Calu3 (cell line): ENCODE measurements at regions not wholly inside any gene's neighbourhood (a gene's known extent, or its start where the extent isn't known, plus 50 kb on each side); places are given as distances from the start of the nearest gene placed in this dataset.

Experiments
- BruUV-seq: library from RNA; stranded (reverse); fragments of 400-500 nt; replicated peaks from 2 replicates; lab custom pipeline; 2021; lab: Mats Ljungman, UMichigan
- CTCF ChIA-PET: fragments of 300-600 bp; sonication (Branson Sonifier 250); formaldehyde crosslinking; loops from one replicate; lab custom pipeline; 2022; ENCODE audit warnings: antibody characterized with exemption; lab: Charles Lee
- DNase-seq: peaks from one replicate; pipeline ENCODE4 v3.0.0; 2022
- H3K27ac Mint-ChIP-seq: one replicate; pipeline ENCODE4 v1.8.0; 2022; ENCODE audit warnings: mixed read lengths; ENCODE audit not compliant: unreplicated experiment
- H3K27me3 Mint-ChIP-seq: one replicate; pipeline ENCODE4 v1.8.0; 2022; ENCODE audit warnings: mixed read lengths; ENCODE audit not compliant: unreplicated experiment
- H3K36me3 Mint-ChIP-seq: one replicate; pipeline ENCODE4 v1.8.0; 2022; ENCODE audit warnings: mild to moderate bottlenecking, moderate library complexity, mixed read lengths; ENCODE audit not compliant: insufficient read depth, unreplicated experiment
- H3K4me1 Mint-ChIP-seq: one replicate; pipeline ENCODE4 v1.8.0; 2022; ENCODE audit warnings: mild to moderate bottlenecking, low read depth, mixed read lengths; ENCODE audit not compliant: unreplicated experiment
- H3K4me3 Mint-ChIP-seq: one replicate; pipeline ENCODE4 v1.8.0; 2022; ENCODE audit warnings: mild to moderate bottlenecking, low read depth, moderate library complexity, mixed read lengths; ENCODE audit not compliant: unreplicated experiment
- H3K9me3 Mint-ChIP-seq: one replicate; pipeline ENCODE4 v1.8.0; 2022; ENCODE audit warnings: low read depth, mixed read lengths; ENCODE audit not compliant: unreplicated experiment
- intact Hi-C: fragments of 100-400 bp; cut with micrococcal nuclease; formaldehyde crosslinking; loops from one replicate; pipeline ENCODE4 v1.10.0; 2022; ENCODE audit not compliant: unreplicated experiment
- TF ChIP-seq, protein P1 (sequence below): fragments of 200-600 bp; IDR thresholded peaks from one replicate; pipeline ENCODE4 v1.8.0; 2022; ENCODE audit warnings: antibody characterized with exemption; ENCODE audit not compliant: unreplicated experiment

DNA sequence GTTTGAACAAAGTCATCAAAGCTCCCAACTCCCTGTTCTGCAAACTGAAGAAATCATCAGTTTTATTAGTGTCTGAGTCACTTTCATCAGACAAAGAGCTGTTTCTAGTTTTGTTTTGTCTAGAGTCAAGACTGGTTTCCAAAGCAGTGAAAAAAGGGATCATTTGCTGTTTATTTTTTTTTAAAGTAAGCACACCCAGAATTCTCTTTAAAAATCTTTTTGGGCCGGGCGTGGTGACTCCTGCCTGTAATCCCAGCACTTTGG lies 972.0 kb upstream of the CELF2 start:
- Mint-ChIP-seq H3K4me1 (no peaks in the 10 kb centered on the region), H3K27me3 (no peaks in the 10 kb centered on the region), H3K27ac (no peak overlapping the region), H3K9me3 (peaks cover 22% of the 10 kb centered on the region), H3K36me3 (no peaks in the 10 kb centered on the region), H3K4me3 (no peak overlapping the region)
- intact Hi-C loops = no loop called here
- no TSS peak for BruUV-seq
- DNase-seq = no peak
- CTCF ChIA-PET = no interaction called here
- TF ChIP-seq, protein P1, sequence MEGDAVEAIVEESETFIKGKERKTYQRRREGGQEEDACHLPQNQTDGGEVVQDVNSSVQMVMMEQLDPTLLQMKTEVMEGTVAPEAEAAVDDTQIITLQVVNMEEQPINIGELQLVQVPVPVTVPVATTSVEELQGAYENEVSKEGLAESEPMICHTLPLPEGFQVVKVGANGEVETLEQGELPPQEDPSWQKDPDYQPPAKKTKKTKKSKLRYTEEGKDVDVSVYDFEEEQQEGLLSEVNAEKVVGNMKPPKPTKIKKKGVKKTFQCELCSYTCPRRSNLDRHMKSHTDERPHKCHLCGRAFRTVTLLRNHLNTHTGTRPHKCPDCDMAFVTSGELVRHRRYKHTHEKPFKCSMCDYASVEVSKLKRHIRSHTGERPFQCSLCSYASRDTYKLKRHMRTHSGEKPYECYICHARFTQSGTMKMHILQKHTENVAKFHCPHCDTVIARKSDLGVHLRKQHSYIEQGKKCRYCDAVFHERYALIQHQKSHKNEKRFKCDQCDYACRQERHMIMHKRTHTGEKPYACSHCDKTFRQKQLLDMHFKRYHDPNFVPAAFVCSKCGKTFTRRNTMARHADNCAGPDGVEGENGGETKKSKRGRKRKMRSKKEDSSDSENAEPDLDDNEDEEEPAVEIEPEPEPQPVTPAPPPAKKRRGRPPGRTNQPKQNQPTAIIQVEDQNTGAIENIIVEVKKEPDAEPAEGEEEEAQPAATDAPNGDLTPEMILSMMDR = no peak

DNA sequence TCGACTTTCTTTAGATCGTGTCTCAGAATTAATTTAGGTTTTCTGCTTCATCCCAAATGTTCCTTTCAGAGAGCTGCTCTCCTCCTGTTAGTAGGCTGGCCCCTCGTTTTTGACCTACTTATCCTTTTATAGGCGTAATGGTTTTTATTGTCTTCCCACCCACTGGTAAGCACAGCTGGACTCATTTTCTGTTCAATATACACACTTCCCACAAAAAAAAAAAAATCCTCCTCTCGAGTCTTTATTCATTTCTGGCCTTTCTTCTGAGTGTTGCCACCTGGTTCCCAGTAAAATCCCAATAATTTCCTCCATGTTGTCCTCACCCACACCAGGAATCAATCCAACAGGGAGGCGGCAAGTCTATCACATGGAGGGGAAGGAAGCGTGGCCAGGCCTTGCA lies 970.2 kb upstream of the CELF2 start:
- Mint-ChIP-seq H3K4me1 (no peaks in the 10 kb centered on the region), H3K27me3 (no peaks in the 10 kb centered on the region), H3K27ac (no peak overlapping the region), H3K36me3 (no peaks in the 10 kb centered on the region), H3K9me3 (peaks cover 23% of the 10 kb centered on the region), H3K4me3 (no peak overlapping the region)
- intact Hi-C loops = no loop called here
- CTCF ChIA-PET = no interaction called here
- TF ChIP-seq, protein P1 = no peak
- no TSS peak for BruUV-seq
- no peak for DNase-seq

DNA sequence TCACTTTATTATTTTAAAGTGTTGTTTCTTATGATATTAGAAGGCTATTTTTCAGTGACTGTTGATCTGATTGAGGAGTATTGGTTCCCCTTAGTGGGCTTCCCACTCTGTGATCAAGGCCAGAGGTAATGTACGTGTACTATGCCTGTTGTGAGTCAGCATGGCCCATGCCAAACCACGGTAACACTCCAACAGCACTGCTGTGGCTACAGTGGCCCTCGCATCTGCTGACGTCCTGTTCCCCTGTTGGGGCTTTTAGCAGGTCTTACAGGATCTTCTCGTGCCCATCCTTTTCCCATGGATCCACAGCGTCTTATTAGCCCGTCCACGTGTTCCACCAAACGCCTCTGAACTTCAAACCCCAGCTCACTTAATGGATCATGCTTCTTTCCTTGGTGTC lies 964.6 kb upstream of the CELF2 start:
- H3K36me3 Mint-ChIP-seq = no peaks in the 10 kb centered on the region
- no peaks in the 10 kb centered on the region for H3K27me3 Mint-ChIP-seq
- H3K9me3 Mint-ChIP-seq = peaks cover 17% of the 10 kb centered on the region
- no peak overlapping the region for H3K4me3 Mint-ChIP-seq
- H3K27ac Mint-ChIP-seq = no peak overlapping the region
- CTCF ChIA-PET = no interaction called here
- TF ChIP-seq, protein P1 = no peak
- no peak for DNase-seq
- BruUV-seq = no TSS peak
- intact Hi-C loops = no loop called here
- H3K4me1 Mint-ChIP-seq = no peaks in the 10 kb centered on the region

DNA sequence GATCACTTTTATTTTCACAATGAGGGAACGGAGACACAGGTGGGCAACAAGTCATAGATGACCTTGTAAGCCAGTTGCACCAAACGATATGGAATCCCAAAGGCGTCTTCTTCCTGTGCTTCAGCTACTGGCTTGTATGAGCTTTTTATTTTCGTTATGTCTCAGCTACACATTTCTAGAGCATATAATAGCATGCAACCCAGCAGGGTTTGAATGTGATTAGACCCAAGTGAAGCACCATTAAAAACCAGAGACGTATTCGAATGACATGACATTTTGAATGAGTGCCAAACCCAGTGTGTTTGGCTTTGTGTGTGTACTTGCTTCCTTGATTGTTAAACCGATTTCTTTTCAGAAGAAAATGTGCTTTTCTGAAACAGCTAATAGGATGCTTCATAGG lies 963.2 kb upstream of the CELF2 start:
- Mint-ChIP-seq H3K4me1 (no peaks in the 10 kb centered on the region), H3K4me3 (no peak overlapping the region), H3K27ac (no peak overlapping the region), H3K36me3 (no peaks in the 10 kb centered on the region), H3K9me3 (peaks cover 16% of the 10 kb centered on the region), H3K27me3 (no peaks in the 10 kb centered on the region)
- intact Hi-C loops = no loop called here
- DNase-seq = no peak
- BruUV-seq = no TSS peak
- TF ChIP-seq, protein P1 = no peak
- CTCF ChIA-PET = no interaction called here
